ENCODE measurements at regions not wholly inside any gene's neighbourhood (a gene's known extent, or its start where the extent isn't known, plus 50 kb on each side); places are given as distances from the start of the nearest gene placed in this dataset.

- no peak for DNase-seq
Measured at GRCh38 chr7:25852211-25852938, 299.6 kb upstream of the NFE2L3 start.

GRCh38 chr7:25852939-25853271 lies 299.1 kb upstream of the NFE2L3 start:
- DNase-seq: no peak

GRCh38 chr7:25853314-25853713 lies 298.7 kb upstream of the NFE2L3 start:
- DNase-seq: no peak

GRCh38 chr7:25854059-25854458 lies 297.9 kb upstream of the NFE2L3 start:
- no peak for DNase-seq

DNA sequence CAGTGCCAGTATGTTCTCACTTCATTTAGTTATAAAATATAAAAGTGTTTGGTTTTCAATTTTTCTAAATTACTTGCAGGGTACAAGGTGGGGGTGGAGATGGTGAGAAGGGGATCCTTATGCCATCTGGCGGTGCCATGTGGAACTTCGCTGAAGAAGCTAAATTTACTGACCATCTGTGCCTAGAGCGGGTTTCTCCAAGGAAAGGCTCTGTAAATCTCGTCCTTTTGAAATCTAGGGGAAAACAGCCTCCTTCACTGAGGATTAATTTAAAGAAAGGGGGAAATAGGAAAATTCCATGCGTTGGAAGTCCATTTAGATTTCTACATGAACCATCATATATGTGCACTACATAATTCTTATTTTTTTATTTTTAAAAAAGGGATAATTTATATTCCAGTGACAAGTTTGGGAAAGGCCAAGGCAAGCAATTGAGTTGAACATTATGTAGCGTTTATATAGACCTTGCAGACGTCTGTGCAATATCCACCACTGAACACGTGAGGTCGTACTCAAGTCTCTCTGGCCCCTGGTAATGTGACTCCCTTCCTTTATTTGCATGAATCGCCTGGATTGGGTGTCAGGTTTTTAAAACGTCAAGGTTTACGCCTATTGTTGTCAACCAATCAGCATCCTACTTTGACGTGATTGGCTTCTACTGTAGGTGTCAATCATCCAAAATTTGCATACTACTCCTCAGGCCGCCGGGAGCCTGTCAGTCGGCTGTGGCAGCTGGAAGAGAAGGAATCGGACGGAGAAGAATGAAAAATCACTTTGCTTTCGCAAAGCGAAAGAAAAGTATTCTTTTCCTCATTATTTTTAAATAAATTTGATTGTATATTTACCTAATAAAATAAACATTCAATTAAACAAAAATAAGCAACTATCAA lies 297.1 kb upstream of the NFE2L3 start:
- DNase-seq: peak; percentile 96

GRCh38 chr7:25855854-25856782 lies 295.9 kb upstream of the NFE2L3 start:
- peak; percentile 14 for DNase-seq

DNA sequence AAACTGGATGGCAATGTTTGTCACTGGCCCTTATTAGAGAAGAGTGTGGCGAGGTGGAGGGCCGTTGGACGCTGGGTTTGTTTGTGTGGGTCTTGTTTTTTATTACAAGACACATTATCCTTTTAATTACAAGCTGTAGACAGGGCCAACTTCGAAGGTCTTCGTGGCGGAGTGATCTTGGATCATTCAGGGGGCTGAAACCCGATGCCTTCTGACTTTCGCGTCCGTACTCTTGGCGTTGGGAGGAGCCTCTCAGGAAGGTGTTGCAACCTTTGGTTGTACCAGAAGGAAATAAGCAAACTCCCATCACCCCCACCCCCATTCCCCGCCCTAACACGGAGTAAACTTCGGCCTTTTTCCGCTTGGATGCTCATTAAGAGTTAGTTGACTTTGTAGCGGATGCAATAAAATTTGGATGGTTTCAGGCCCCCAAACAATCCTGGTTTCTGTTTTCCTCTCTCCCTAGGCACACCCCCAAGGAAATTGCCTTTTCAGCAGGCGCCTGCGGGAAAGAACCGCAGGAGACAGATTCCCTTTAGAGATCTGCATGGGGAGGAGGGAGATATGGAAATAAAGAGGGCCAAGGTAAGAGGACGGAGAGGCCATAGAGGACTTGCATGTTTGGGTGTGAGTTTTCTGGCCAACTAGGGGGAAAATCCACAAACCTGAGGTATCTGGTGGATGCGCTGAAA lies 294.5 kb upstream of the NFE2L3 start:
- peak; percentile 76 for DNase-seq

- DNase-seq: no peak
Measured at GRCh38 chr7:25858200-25858524, 293.8 kb upstream of the NFE2L3 start.

DNA sequence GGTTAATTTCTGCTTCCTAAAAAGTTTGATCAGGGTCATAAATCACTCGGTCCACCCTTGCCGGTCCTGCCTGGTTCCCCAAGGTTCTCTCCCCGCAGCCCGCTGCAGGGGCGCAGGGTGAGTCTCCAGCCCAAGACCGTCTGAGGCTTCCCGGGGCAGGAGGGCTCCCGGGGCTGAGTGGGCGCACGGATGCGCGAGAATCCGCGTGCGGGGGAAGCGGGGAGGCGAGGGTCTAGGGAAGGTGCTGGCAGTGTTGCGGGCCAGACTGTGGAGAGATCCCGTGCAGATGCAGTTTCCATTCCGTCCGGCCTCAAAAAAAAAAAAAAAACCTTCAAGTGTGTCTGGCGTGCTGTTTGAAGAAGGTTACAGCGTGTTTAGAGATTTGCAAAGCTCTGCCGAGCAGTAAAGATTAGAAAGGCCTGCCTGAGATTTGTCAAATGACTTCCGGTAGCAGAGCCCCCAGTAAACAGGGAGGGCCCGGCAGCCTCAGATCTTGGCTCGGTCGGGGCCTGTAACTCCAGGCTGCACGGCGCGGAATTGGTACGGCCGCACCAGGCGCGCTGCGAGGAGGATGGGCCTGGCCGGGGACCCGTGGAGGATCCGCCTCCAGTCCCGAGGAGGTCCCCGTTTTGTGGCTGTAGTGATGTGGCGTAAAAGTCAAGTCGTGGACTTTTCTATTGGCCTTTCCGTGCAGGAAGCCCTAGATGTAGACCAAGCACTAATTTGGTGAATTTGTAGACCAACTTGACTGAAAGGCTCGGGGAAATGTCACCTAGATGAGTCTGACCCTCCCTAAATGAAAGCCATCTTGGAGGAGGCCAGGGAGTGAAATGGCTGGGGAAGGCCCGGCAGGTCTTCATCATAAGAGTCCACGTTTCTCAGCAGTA lies 293.2 kb upstream of the NFE2L3 start:
- no peak for DNase-seq

DNA sequence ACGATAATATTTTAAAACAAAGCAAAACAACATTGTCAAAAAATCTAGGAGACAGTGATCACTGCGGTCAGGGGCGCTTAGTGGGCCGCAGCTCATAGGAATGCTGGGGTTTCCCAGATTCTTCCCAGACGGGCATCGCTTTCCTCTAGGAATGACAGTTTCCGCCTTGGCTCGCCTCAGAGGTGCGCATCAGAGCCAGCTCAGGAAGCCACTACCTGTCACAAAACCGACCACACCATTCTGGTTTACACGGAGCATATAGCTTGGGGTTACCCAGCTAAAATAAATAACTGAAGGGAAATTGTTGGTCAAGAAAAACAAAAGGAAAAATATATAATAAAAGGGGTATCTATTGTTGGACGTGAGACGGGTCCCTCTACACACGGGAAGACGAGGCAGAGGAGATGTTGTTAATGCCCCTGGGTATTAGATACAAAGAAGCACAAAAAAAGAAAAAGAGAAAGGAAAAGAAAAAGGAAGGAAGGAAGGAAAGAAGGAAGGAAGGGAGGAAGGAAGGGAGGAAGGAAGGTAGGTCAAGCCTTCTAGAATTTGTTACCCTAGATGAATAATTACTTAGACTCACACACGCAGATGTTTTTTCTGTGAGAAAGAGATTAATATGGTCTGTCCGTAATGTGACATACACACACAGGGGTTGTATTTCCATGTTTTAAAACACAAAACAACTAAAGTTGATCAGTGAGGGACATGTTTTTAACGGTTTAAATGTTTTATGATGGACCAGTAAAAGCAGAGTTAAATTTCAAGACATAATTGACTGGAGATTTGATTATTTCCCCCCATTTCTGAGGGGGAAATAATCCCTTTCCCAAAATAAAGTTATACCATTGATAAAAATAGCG lies 292.4 kb upstream of the NFE2L3 start:
- no peak for DNase-seq

GRCh38 chr7:25860275-25861163 lies 291.5 kb upstream of the NFE2L3 start:
- no peak for DNase-seq

DNA sequence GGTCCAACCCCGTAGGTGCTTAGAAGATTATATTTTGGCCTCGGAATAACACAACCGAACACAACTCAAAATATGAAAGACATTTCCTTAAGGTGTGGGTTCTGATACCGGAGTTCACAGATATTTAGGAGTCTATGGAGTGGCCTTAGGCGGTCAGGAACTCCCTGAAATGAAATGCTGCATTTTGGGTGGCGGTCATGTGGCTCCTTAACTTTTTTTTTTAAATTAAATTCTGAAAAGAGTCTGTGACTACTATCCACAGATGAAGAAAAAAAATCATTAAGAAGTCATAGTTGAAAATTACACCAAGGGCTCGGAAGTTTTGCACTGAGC lies 290.9 kb upstream of the NFE2L3 start:
- DNase-seq: no peak

DNA sequence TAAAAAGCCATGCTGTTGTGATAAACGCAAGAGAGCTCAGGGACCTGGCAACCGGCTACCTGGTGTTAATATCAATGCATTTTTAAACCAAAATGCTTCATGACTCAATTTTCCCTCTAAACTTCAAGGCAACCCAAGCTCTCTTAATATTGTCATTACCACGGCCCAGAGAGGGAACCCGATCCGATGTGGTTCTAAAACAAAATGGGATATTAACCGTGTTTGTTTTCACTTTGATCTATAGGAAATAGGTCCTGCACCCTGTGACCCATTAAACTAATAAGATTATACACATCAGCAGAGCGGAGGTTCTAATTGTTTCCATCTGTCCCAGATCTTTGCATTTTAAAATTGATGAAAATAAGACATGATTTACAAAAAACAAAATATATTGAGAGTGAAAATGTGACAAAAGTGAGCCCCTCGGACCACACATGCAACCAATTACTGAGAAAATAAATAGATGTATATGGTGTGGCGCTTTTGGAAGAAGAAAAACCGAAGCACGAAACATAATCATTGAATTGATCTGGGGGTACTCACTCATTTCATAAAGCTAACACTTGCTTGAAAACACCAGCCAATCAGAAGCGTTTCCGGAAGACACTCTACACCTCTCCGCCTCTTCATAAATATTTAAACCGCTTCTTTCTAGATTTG lies 290.3 kb upstream of the NFE2L3 start:
- DNase-seq: no peak

DNA sequence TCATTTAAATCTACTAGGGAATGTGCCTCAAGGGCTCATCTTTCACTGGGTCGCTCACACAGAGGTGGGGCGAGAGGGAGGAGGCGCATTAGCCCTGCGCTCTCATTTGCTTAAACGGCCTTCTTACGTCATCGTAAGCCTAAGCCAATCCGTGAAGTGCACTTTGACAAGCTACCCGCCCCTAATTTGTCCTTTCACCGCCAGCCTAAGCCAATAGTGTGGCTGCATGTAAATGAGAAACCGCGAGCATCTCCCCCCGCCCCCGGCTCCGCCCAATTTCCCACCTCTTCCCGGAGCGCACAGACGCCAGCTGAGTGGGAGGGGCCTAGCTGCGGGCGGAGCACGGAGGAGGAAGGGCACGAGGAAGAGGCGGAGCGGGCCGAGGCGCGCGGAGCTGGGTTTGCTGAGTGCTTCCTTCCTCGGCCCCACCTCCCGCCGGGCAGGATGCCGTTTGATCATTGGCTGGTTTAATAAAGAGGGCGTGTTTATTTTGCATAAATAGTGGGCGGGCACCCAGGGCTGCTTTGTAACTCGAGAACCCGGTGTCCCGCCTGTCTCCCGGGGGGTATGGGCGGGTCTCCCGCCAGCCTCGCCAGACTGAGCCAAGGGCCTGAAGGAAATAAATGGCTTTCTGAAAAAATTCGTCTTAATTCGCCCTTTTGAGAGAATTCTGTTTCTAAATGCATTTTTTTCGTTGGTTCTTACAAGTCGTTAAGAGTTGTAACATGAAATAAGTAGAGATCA lies 289.6 kb upstream of the NFE2L3 start:
- peak; percentile 100 for DNase-seq

- no peak for DNase-seq
Measured at GRCh38 chr7:25863005-25863728, 288.8 kb upstream of the NFE2L3 start.

GRCh38 chr7:25863729-25864110 lies 288.3 kb upstream of the NFE2L3 start:
- DNase-seq: no peak

- DNase-seq: no peak
Measured at GRCh38 chr7:25864511-25864910, 287.5 kb upstream of the NFE2L3 start.
